ENCODE measurements at regions not wholly inside any gene's neighbourhood (a gene's known extent, or its start where the extent isn't known, plus 50 kb on each side); places are given as distances from the start of the nearest gene placed in this dataset.
A peak's percentile ranks its signal among the peaks of the same experiment; 100 is the strongest.
"Not testable (repeated sequence)": the region's sequence is repeated elsewhere in the genome, so short reads cannot be mapped to it uniquely, and the experiment has no call there.

DNA sequence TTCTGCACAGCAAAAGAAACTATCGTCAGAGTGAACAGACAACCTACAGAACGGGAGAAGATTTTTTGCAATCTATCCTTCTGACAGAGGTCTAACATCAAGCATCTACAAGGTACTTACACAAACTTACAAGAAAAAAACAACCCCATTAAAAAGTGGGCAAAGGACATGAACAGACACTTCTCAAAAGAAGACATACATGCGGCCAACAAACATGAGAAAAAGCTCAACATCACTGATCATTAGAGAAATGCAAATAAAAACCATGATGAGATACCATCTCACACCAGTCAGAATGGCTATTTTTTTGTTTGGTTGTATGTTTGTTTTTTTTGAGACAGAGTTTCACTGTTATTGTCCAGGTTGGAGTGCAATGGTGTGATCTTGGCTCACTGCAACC lies 131.5 kb upstream of the MED13 start:
- DNase-seq: not testable (repeated sequence)

DNA sequence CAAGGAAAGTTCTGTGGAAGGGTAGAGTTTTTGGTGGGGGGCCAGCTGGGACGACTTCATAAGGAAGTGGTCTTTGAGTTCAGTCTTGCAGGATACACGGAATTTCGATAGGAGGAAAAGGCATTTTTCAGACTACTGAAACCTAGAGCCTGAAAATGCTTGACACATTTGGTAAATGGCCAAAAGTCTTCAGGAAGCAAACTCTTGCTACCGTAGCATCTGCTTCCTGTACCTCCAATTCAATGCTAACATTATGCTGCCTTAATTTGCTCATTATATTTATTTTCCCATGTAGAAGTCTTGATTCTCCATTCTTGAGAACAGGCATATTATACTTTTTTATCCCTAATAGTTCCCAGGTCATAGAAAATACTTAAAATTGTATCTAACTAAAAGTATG lies 129.3 kb upstream of the MED13 start:
- DNase-seq: no peak

- no peak for DNase-seq
Observed at GRCh38 chr17:62193249-62193648, 128.2 kb upstream of the MED13 start.

DNA sequence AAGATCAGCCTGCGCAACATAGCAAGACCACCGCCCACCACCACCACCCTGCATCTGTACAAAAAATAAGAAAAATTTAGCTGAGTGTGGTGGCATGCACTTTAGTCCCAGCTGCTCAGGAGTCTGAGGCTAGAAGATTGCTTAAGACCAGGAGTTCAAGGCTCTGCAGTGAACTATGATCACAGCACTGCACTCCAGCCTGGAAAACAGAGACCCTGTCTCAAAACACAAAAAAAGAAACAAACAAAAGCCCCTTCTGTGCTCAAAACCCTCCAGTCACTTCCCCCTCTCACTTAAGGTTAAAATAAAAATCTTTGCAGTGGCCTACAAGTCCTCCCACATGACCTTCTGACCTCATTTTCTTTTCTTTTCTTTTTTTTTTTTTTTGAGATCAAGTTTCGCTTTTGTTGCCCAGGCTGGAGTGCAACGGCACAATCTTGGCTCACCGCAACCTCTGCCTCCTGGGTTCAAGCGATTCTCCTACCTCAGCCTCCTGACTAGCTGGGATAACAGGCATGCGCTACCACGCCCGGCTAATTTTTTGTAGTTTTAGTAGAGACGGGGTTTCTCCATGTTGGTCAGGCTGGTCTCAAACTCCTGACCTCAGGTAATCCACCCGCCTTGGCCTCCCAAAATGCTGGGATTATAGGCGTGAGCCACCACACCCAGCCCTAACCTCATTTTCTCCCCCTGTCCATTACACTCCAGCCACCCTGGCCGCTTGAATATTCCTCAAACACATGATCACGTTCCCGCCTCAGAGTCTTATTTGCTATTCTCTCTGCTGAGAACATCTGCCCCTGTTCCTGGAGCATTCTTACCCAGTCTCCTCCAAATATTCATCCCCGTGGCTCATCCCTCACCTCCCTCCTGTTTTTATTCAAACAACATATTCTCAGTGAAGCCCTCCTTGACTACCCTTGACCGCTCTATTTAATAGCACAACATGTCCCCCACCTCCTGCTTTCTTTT lies 126.6 kb upstream of the MED13 start:
- DNase-seq: no peak

GRCh38 chr17:62189377-62189776 lies 124.3 kb upstream of the MED13 start:
- no peak for DNase-seq

DNA sequence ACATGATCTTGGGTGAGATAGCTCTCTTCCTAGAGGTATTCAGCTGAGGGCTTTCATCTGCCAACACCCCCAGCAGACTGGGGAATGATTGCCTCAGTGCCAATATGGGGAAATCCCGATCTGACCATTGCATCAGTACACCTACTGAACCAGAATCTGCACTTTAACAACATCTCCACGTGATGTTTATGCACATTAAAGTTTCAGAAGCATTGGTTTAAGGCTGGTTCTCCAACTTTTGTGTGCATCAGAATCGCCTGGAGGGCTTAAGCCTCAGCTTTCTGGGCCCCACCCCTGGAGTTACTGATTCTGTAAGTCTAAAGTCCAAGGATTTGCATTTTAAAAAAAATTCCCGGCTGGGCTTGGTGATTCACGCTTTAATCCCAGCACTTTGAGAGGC lies 123.6 kb upstream of the MED13 start:
- peak; percentile 33 for DNase-seq

GRCh38 chr17:62187681-62188080 lies 122.6 kb upstream of the MED13 start:
- DNase-seq: peak; percentile 89

DNA sequence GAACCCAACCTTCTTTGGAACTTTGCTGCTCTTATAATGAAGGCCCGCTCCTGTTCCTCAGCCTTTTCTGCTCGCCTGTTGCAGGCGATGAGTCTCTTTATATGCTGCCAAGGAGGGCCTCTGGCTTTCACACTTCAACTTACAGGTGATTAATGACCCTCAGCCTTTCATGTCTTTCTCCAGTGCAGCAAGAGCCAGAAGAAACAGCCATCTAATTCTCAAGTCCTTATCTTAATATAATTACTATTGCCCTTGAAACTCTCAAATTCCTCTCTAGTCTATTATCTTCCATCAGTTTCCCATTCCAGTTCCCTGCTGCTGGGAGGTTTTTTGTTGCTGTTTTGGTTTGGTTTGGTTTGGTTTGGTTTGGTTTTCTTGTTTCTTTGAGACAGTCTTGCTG lies 121.8 kb upstream of the MED13 start:
- DNase-seq: peak; percentile 23

GRCh38 chr17:62180772-62181171 lies 115.7 kb upstream of the MED13 start:
- no peak for DNase-seq

GRCh38 chr17:62179525-62180161 lies 114.6 kb upstream of the MED13 start:
- DNase-seq: peak; percentile 93

- DNase-seq: peak; percentile 79
Observed at GRCh38 chr17:62178579-62178978, 113.5 kb upstream of the MED13 start.

DNA sequence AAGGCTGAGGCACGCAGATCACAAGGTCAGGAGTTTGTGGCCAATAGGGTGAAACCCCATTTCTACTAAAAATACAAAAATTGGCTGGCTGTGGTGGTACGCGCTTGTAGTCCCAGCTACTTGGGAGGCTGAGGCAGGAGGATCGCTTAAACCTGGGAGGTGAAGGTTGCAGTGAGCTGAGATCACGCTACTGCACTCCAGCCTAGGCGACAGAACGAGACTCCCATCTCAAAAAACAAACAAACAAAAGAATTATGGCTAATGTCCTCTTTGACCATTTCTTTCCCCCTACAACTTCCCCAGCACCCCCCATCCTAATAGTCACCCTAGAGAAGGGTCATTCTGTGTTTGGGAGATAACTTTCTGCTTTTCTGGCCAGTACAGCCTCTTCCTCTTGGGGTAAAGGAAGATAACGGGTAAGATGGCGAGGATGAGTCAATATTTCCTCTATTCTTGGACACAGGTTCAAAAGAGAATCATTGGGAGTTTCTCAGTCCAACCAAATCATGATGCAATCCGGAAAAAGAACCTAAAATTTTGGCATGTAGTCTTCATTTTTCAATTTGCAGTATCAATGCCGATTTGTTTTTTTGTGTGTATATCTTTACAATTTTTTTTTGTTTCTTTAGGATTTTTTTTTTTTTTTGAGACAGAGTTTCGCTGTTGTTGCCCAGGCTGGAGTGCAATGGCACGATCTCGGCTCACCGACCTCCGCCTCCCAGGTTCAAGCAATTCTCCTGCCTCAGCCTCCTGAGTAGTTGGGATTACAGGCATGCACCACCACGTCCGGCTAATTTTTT lies 107.6 kb upstream of the MED13 start:
- DNase-seq: peak; percentile 66

DNA sequence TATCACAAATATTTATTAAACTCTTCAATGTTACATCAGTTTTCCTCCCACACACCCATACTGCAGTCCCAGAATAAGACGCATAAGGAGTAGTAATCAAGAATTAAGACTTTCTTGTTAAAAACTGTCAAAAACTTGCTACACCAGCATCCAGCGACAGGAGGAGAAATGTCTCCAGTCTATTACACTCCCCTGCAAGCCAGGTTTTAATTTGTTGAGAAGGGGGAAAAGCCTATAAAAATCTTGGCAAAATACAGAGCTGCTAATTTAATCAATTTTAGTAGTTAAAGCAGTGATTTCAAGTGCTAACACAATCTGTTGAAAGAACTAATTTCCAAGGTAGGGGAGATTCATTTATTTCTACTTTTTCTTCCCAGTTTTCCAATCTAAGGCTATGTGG lies 102.0 kb upstream of the MED13 start:
- no peak for DNase-seq

GRCh38 chr17:62164747-62165722 lies 100.0 kb upstream of the MED13 start:
- DNase-seq: no peak

GRCh38 chr17:62163847-62164246 lies 98.8 kb upstream of the MED13 start:
- no peak for DNase-seq

GRCh38 chr17:62162898-62163297 lies 97.8 kb upstream of the MED13 start:
- DNase-seq: no peak

DNA sequence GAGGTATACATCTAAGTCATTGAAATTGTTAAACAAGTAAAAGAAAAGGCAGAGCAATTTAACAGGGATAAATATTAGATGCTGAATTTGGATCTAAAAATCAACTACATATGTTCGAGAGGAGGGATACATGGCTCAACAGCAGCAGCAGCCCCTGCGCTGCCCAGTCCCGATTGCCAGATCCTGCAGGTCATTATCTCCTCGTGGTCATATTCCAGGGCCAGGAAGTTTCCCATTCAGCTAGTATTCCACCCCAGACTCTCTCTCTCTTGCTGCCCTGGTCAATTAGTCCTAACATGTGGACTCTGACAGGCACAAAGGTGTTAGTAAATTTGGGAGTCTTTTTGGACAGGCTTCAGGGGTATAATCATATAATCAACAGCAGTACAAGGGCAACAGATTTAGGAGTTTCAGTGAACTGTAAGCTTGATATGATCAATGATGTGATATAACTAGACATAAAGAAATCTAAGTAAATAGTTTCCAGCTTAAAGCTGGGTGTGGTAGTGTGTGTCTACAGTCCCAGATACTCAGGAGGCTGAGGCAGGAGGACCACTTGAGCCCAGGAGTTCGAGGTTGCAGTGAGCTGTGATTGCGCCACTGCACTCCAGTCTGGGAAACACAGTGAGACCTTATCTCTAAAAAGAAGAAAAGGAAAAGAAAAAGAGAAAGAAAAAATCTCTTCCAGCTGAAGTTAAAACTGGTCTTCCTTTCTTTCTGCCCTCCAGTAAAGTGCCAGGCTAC lies 96.5 kb upstream of the MED13 start:
- no peak for DNase-seq

DNA sequence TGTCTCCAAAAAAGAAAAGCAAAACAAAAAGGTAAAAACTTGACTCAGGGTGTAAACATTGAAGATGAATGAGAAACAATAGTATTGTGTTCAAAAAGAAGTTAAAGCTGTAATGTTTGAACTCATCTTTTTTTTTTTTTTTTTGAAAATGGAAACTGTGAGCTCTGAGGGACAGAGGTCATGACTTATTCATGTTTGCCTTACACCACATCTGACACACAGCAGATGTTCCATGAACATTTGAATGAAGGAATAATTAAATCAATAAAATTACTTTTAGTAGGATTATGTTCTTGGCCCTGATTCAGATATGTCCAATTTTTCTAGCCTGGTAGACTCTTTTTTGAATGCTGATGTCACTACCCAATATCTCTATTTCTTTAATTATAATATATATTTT lies 95.7 kb upstream of the MED13 start:
- no peak for DNase-seq

- no peak for DNase-seq
Observed at GRCh38 chr17:62159994-62160393, 94.9 kb upstream of the MED13 start.

GRCh38 chr17:62156949-62157348 lies 91.9 kb upstream of the MED13 start:
- no peak for DNase-seq

GRCh38 chr17:62154909-62155308 lies 89.8 kb upstream of the MED13 start:
- DNase-seq: no peak
